ENCODE measurements at regions not wholly inside any gene's neighbourhood (a gene's known extent, or its start where the extent isn't known, plus 50 kb on each side); places are given as distances from the start of the nearest gene placed in this dataset.

DNA sequence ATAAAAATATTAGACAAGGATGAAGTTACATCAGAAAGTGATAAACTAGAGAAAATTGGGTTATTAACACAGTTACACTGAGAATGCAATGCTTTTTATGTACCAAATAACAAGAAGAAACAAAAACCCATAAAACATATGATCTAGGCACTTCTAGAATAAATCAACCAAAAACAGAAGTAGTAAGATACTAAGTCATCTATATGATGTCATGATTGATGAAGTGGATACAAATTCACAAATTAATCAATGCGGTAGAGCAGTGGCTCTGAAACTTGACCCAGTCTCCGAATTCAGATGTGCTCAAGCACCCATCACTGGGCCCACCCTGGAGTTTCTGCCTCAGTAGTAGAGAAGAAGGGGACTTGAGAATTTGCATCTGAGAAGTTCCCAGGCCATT, 112.1 kb upstream of the SSTR4 start:
- no peak for DNase-seq

DNA sequence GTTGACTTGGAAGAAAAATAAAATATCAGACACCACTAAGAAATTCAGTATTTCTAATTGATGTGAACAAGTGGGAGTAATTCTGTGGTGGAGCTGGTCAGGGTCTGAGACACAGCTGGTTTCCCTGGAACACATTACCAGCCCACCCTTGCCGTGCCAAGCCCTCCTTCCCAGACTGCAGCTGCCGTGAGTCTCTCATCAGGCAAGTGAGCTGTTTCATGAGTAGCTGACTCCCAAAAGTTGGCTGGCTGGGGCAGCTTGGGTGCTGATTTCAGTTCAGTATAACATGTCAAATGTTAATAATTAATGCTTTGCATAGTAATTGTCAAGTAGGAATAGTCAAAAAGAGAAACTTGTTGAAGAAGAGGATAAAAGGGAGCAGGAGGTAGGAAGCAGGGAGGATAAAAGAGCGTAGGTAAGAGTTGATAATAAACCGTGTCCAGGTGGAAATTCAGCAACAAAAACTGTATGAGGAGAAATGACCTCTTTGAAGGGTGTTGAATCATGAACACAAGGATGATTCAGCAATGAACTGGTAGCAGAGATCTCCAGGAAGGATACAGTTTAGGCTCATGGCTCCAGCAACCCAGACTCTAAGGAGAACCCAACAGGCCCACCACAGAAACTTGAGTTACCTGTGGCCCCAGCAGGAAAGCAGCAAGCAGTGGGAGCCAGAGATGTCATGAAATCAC, 110.9 kb upstream of the SSTR4 start:
- DNase-seq: no peak

DNA sequence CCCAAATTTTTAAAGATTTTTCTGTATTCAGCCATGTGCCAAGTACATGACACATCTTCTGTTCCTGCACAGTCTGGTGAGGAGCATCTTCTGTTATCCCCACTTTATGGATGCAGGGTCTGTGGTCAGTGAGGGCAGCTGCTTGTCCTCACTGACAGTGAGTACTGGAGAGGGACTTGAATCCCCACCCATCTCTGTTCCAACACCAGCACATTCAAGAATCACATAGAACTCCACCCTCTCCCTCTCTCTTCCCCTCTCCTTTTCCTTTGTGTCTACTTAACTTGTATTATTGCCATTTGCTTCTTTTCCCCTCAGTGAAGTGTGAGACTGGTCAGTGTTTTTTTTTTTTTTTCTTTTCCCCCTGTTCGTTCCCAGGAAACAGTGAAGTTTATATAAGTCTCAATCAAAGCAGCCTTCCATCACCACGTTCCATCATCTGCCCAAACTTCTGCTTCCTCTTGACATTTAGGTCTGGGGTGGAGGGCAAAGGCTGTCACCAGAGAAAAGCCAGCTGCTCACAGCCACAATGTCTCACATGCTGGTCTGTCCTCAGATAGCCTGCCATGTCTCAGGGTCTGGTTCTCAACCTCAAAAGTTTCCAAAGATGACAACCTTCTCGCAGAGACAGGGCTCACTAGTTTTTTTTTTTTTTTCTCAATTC, 110.0 kb upstream of the SSTR4 start:
- no peak for DNase-seq

DNA sequence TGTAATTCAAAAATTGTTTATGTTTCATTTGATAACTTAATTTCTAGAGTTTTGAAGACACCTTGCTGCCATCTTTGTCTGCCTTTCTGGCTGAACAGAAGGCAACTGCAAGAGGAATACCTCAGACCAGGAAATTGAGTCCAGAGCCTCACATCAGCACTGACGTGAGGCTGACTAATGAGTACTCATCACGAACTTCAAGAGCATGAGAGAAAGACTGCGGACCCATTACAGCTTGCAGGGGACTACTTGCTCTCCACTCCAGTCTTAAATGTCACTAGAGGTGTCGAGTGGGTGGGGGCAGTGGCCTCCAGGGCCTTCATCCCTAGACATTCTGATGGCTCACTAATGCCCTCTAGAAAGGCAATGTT, 109.5 kb upstream of the SSTR4 start:
- DNase-seq: no peak

DNA sequence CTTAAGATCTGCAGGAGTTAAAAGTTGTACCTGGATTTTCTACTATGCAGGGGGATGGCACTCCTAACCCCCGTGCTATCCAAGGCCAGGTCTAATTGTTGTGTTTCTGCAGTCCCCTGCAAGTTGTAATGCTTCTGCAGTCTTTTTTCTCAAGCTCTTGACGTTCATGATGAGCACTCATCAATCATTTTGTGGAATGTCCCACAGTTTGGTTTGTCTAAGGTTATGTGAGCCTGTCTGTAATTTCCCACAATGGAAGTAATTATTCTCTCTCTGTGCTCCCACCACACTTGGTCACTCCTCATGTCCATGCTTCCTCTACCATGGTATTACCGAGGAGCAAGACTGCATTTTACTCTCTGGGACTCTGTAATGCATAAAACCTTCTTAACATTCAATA, 107.6 kb upstream of the SSTR4 start:
- no peak for DNase-seq

DNA sequence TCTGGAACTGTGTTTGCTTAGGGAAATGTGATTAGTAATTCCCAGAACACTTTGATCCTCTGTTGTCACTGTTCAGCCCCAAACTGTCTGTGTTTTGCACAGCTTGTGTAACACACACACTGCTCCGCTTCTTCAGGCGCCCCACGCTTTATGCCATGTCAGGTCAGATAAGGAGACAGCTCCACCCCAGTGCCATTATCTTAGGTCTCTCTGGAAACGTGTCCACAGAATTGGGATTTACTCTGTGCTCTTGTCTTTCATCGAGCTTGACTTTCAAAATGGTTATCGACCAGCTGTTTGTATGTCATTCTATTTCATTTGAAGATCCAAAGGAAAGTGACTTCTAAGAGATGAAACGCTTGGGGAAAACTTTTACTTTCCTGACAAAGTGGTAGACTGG, 106.4 kb upstream of the SSTR4 start:
- DNase-seq: no peak

DNA sequence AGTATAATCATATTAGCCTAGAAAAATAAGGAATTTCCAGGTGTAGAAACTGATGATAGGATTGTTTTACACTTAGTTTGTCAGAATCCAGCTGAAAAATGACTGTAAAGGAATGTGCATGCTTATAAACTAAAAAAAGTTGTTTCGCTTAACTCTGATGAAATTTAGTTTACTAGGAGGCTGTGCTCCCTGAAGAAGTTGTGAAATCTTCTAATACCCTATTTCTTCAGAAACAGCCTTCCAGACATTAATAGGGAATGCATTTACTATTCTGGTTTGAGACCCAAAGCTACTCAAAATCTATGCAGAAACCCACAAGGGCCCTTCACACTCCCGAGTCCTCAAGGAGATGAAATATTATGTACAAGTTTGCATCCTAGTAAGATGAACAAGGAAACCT, 105.5 kb upstream of the SSTR4 start:
- no peak for DNase-seq

DNA sequence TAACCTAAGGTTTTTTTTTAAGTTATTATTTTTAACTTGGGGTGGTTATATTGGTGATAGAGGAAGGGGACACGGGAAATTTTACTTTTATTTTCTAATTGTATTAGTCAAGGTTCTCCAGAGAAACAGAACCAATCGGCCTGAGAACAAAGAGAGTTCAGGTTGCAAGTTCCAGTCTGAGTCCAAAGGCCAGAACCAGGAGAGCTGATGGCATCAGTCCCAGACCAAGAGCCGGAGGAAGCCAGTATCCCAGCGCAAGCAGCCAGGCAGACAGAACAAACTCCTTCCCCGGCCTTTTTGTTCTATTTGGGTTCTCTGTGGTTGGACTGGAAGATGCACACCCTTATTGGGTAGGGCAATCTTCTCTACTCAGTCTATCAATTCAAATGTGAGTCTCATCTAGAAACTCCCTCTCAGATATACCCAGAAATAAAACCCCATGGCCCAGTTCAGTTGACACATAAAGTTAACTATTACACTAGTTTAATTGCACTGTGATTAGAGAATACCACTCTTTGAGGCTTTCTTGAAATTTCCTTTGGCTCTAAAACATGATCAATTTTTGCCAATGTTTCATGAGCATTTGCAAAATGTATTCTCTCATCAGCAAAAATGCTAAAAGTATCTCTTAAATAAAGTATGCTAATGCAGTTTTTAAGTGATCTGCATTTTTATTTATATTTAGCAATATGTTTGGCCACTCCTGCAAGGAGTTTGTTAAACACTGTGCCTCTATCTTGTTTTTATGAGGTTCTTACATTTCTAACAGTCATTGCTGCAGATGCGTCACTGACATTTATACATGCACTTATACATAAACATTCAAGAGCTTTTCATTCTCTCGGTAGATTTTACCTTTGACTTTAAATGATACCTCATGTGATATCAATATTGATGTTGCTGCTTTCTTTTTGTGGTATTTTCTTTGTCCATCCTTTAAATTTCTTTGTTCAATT, 103.2 kb upstream of the SSTR4 start:
- no peak for DNase-seq

DNA sequence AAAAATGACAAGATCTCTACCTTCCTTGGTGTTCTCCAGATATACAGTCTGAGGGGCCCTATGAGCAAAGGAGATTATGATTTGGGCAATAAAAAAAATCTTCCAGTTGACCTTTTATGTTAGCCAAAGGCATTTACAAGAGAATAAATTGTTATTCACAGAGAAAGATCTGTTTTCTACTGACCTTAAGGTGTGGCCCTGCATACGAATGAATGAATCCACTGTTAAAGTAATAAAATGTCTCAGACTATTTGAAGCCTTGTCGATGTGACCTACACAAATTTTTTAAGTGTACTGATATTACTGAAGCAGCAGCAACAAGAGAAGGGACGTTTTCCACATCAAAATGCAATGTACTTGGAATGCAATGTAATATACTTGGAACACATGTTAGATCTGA, 95.9 kb upstream of the SSTR4 start:
- DNase-seq: no peak

DNA sequence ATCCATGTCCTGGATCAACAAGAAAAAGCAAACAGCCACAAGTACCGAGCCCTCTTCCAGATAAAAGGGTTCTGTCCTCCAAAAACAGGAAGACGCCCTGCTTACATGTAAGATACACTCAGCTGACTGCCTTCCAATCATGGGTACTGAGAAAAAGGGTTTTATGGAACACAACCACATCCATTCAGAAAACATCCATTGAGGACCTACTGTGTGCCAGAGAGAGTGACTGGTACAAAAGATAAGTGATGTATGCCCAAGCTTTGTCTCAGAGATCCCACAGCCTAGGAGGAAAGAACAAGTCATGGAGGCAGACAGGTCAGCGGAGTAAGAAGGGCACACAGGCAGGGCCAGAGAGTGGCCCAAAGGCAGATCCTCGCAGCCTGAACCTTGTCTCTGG, 94.8 kb upstream of the SSTR4 start:
- DNase-seq: no peak

DNA sequence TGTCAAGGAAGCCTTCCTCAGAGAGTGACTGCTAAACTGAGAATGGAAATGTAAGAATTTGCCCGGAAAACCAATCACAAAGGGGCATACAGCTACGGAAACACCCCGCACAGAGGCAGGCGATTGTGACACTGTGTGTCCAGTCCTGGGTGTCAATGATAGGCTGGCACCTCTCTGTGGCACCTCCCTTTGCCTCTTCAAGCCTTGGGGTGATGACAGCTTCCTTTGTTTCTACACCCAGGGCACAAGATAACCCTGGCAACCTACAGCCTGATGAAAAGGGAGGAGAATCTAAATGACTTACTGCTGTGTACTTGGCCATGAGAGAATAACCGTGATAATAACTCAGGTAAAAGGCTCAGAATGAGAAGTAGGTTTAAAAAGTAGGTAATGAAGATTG, 93.6 kb upstream of the SSTR4 start:
- no peak for DNase-seq

DNA sequence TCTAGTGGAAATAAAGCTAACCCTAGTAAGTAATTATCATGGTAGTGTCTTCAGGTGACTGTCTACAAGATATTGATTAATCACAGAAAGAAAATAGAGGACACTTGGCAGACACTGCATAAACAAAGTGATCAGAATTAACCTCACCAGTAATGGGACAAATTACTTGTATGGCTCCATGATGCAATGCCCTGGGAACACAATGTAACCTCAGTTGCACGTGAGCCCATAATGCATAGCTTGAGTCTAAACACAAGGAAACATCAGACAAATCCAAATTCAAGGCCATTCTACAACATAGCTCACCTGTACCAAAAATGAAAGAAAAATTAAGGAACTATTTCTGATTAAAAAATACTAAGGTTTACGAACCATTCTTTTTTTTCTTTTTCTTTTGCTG, 92.4 kb upstream of the SSTR4 start:
- no peak for DNase-seq

DNA sequence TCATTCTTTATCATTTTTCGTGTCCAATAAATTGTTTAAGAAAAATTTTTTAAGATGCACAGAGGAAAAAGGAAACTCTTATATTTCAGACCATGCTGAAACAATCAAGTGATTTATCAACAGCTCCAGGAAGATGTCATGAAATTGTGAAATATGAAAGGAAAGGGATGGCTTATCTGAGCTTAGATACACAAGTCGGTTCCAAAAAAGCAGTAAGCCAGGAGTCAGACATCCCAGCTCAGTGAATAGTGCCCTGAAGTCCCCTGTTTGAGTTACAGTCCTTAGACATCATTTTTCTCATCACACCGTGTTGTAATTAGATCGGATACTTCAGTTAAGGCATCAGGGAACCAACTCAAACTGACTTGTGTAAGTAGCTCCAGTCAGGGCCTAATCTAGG, 91.0 kb upstream of the SSTR4 start:
- no peak for DNase-seq

DNA sequence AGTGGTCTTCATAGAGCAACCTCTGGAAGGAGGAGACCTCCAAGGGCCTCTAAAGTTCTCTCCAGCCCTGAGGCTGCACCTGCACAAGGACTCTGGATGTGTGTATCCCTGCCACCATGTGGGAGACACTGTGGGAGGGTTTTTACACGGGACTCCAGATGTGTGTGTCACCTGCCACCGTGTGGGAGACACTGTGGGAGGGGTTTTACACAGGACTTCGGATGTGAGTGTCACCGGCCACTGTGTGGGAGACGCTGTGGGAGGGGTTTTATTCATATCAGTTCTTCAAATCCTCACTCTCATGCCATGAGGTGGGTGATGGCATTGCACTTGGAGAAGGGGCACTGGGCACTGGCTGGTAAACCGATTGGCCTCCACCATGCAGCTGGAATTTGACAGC, 90.2 kb upstream of the SSTR4 start:
- no peak for DNase-seq

DNA sequence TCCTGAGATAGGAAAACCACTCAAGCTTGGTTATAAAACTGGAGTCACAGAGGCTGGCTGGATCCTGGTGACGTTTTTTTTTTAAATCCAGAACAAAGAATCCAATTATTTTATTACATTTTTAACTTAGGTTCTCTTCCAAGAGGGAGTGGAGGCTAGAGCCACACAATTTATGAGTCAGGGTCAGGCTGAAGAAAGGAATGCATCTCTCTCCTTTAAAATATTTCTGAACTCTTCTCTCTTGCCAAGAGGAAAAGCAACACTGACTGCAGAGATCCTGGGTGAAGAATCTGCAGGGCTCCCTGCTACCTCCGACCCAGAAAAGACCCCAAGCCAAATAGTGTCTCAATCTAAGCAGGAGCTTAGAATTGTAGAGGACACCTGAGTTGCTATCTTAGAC, 88.5 kb upstream of the SSTR4 start:
- no peak for DNase-seq

DNA sequence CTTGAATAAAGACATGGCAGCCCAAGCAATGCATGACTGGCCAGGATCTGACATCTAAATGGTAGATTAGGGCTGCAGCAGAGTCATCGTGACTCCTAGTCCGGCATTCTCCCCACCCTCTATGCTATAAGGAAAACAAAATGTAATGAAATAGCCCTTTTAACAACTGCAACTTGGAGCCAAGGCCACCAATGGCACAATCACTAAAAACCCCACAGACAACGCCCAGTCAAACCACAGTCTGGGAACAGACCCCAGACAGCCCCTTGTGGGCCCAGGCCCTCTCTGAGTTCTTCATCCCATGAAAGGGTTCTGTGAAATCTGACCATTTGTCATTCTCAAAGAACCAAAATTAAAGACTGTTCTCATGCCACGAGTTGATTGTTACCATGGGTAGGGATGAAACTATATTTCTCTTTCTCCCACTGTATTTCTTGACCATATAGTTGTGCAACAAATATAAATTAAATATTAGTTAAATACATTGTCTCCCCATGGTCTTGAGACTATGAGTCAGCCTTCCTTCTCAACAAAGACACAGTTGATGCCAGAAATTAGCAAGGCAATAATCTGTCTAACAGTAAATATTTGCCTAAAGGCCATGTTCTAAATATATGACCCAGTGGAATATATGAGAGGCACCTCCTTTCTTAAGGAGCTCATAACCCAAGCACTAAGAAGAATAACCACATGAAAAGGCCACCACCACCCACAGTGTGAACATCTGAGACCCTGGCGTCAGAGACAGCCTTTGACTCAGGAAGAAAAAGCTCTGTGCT, 85.6 kb upstream of the SSTR4 start:
- no peak for DNase-seq

DNA sequence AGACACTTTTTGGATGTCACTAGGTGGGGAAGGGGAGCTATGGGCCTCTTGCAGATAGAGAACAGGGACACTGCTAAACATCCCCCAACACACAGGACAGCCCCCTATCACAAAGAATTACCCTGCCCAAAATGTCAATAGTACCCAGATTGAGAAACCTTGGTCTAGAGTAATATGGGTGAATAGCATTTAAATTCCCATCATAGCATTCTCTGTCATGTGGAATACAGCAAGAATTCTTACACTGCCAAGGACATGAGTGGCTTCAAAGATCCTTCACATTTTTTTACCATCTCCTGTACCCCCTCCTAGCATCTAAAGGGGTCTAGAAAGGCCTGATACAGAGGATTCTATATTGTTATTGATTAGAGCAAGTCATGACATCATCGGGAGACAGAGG, 83.1 kb upstream of the SSTR4 start:
- no peak for DNase-seq

DNA sequence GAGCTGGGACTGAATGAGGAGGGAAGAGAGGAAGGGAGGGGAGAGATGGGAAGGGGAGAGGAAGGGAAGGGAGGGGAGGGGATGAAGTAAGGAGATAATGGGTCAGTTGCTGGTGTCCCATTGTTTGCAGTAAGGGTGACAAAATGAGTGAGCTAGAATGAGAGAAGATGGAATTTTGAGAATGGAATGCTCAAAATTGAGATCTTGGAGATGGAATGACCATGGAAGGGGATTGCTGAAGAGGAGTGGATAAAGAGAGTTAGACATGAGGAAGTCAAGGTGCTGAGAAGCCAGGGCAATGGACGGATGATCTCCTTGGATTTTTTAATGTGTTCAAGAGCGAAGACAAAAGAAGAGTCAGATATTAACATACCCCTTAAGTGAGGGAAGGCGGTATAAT, 80.5 kb upstream of the SSTR4 start:
- DNase-seq: no peak

DNA sequence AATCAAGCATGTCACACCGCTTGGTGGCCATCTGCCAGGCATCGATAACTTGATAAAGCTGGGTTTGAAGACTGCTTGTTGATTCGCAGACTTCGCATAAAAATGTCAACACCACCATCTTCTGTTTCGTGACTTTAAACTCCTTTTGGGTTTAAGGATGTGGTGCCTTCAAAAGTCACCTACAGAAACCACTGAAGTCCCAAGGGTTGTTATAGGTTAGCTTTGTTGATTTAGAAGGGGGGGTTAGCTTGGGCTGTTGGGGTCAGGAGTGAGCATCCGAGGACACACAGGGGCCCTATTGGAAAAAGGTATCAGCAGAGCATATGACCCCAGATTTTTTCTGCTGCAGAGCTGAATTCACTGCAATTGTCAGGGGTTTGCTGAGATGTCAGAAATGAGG, 76.7 kb upstream of the SSTR4 start:
- no peak for DNase-seq

DNA sequence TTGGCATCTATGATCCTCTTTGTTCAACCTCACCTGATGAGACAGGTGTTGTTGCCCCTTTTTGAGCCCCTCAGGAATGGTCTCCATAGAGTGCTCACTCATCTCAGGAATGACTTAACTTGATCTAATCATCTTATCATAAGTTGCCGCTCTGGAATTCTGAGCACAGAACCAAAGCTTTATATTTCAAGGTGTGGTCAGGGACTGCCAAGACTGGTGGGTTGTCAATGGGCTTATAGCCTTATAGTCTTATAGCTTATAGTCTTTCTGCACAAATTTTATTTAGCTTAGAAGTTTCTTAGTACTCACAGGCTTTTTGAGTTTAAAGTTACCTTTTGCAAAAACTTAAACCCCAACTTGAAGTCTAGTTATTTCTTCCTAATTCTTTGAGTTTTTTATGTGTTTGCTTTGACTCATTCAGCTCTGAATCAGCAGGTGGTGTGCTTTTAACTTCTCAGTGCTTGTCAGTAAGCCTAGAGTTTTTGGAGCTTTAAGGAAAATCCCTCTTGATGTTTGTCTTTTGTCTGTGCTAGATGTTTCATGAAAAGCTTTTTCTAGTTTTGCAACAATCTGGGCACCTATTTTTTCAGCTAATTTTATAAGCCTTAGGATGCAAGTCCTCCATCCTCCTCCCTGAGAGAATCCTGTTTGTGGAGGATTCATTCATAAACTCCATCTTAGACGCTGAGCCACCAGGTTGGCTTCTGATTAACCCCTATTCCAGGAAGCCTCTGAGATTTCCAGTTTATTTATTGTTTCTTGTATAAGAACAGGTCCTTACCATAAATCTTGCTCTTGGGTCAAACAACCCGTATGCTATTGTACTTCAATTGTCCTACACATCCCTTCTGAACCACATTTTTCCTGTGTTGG, 72.3 kb upstream of the SSTR4 start:
- DNase-seq: no peak

DNA sequence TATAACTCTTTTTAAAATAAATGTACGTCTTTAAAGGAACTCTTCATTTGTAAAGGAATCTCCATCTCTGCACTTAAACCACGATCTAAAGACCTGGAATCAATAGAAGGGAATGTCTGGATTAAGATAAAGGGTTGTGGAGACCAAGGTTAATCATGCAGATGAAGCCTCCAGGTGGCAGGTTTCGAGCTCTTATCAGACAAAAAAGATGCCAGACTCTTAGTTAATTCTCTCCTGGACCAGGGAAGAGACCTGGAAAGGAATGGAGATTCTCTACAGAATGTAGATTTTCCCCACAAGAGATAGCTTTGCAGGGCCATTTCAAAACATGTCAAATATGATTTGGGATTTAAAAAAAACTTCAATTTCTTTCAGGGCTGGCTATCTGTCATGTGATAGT, 71.5 kb upstream of the SSTR4 start:
- no peak for DNase-seq

DNA sequence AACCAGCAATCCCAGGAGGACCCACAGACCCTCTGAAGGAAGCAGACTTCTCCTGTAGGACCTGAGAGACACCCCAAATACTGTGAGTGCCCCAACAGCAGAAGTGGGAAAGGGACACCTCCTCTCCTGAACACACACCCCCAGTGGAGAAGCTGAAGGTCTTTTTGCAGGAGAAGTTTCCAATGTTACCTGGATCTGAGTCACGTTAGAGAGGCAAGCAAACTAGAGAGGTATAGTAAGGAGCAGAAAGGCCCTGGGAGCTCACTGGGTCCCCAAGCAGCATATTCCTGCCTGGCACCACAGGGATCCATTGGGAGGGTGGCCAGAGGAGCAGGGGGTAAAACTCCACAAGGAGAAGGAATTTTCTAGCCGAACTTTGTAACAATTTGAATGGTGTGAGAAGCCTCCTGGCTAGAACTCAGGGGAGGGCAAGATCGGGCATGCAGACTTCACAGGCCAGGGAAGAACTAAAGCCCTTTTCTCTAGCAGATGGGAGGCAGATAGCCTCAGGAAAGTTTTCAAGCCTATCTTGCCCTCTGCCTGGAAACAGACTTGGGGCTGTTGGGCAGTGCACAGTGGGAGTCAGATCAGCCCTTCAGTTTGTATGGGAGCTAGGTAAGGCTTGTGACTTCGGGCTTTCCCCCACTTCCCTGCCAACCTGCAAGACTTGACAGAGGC, 68.2 kb upstream of the SSTR4 start:
- no peak for DNase-seq
